Astrocyte of the cerebellum (primary cell): ENCODE measurements at regions not wholly inside any gene's neighbourhood (a gene's known extent, or its start where the extent isn't known, plus 50 kb on each side); places are given as distances from the start of the nearest gene placed in this dataset.

Source experiments
- DNase-seq: peaks from one replicate; pipeline ENCODE4 v3.0.0-alpha.2; 2011; ENCODE audit warnings: low read depth
- H3K4me3 ChIP-seq: 2 replicates; pipeline ENCODE4 v1.5.1; 2011; ENCODE audit warnings: mild to moderate bottlenecking, low read depth, low read length, moderate library complexity
- CTCF ChIP-seq: IDR thresholded peaks from 2 replicates; pipeline ENCODE4 v1.5.1; 2012; ENCODE audit warnings: low read length, low read depth, moderate library complexity, mild to moderate bottlenecking; ENCODE audit errors: missing control alignments
- in situ Hi-C: cut with HindIII; loops from 2 replicates; pipeline ENCODE4 v1.10.0; 2017; ENCODE audit warnings: low sequenced_read_pairs

GRCh38 chr7:42580061-42580460 is 331.8 kb downstream of the C7orf25 start:
- in situ Hi-C loops, result no loop called here
- no peak overlapping the region for H3K4me3 ChIP-seq
- no peak for DNase-seq
- no peak for TF ChIP-seq CTCF

GRCh38 chr7:42575171-42575570 is 336.7 kb downstream of the C7orf25 start:
- no peak overlapping the region for H3K4me3 ChIP-seq
- in situ Hi-C loops, result no loop called here
- TF ChIP-seq CTCF, result no peak
- no peak for DNase-seq

- no peak for DNase-seq
Observed at GRCh38 chr7:42574685-42575084, 337.2 kb downstream of the C7orf25 start.

GRCh38 chr7:42573881-42574672 is 337.1 kb upstream of the GLI3 start:
- TF ChIP-seq CTCF, result no peak
- no peak for DNase-seq
- no peak overlapping the region for H3K4me3 ChIP-seq
- in situ Hi-C loops, result no loop called here

More at GRCh38 chr7:42574685-42575084, 337.2 kb downstream of the C7orf25 start:
- in situ Hi-C loops, result no loop called here
- H3K4me3 ChIP-seq, result no peak overlapping the region
- peak; percentile 18 for TF ChIP-seq CTCF

GRCh38 chr7:42572561-42572960 is 335.6 kb upstream of the GLI3 start:
- in situ Hi-C loops, result no loop called here

GRCh38 chr7:42572056-42572455 is 335.0 kb upstream of the GLI3 start:
- no peak overlapping the region for H3K4me3 ChIP-seq
- in situ Hi-C loops, result no loop called here
- no peak for DNase-seq
- TF ChIP-seq CTCF, result no peak

More at GRCh38 chr7:42572561-42572960, 335.6 kb upstream of the GLI3 start:
- TF ChIP-seq CTCF, result no peak
- no peak overlapping the region for H3K4me3 ChIP-seq
- no peak for DNase-seq
